Parathyroid adenoma (tissue), 2 donors: ENCODE measurements at regions not wholly inside any gene's neighbourhood (a gene's known extent, or its start where the extent isn't known, plus 50 kb on each side); places are given as distances from the start of the nearest gene placed in this dataset.

Experiments
- H2AFZ ChIP-seq: fragments of 300-600 bp; sonication (generic); one replicate; pipeline ENCODE4 v1.7.0; 2017; ENCODE audit warnings: antibody characterized with exemption, mild to moderate bottlenecking
- H3K27ac ChIP-seq: fragments of 300-600 bp; sonication (generic); one replicate; pipeline ENCODE4 v1.7.0; 2017
- H3K27me3 ChIP-seq: fragments of 300-600 bp; sonication (generic); one replicate; pipeline ENCODE4 v1.7.0; 2017; ENCODE audit warnings: low read length; ENCODE audit not compliant: control insufficient read depth, insufficient read depth
- H3K36me3 ChIP-seq: fragments of 300-600 bp; sonication (generic); one replicate; pipeline ENCODE4 v1.7.0; 2017; ENCODE audit warnings: low read length; ENCODE audit not compliant: control insufficient read depth, insufficient read depth
- H3K4me1 ChIP-seq: fragments of 300-600 bp; sonication (generic); one replicate; pipeline ENCODE4 v1.7.0; 2017; ENCODE audit warnings: control low read depth
- H3K4me2 ChIP-seq: fragments of 300-600 bp; sonication (generic); one replicate; pipeline ENCODE4 v1.7.0; 2017; ENCODE audit warnings: low read length
- H3K4me3 ChIP-seq: fragments of 300-600 bp; sonication (generic); one replicate; pipeline ENCODE4 v1.7.0; 2017; ENCODE audit warnings: low read depth, low read length
- H3K79me2 ChIP-seq: fragments of 300-600 bp; sonication (generic); one replicate; pipeline ENCODE4 v1.7.0; 2017; ENCODE audit warnings: control low read depth
- H3K9ac ChIP-seq: fragments of 300-600 bp; sonication (generic); one replicate; pipeline ENCODE4 v1.7.0; 2017; ENCODE audit warnings: mild to moderate bottlenecking
- H3K9me3 ChIP-seq: fragments of 300-600 bp; sonication (generic); one replicate; pipeline ENCODE4 v1.7.0; 2017; ENCODE audit warnings: low read length; ENCODE audit not compliant: control insufficient read depth
- TF ChIP-seq, protein P1 (sequence below): fragments of 300-600 bp; sonication (generic); IDR thresholded peaks from one replicate; pipeline ENCODE4 v1.7.0; 2017; ENCODE audit warnings: antibody characterized with exemption, mild to moderate bottlenecking
- donor health status: primary hyperparathyroidism.

DNA sequence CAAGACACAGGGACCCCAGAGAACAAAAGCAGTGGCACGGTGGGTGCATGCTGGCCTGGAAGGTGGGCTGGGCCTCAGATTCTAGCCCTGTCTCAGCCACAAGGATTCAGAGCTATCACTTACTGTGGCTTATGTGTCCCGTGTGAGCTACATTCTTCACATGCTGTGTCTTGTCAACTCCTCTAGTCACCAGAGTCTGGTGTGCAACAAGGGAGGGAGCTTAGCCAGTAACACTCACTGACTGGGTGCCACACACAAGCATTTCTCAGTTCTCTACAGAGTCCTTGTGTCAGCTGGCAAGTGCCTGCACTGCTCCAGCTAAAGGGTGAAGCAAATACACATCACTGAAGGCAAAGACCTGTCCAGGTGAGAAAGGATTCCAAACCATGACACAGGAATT lies 186.9 kb upstream of the CDYL start:
- Histone ChIP-seq H3K27me3 (no peaks in the 10 kb centered on the region), H3K79me2 (no peaks in the 10 kb centered on the region), H3K4me2 (no peak overlapping the region), H3K4me1 (no peaks in the 10 kb centered on the region), H3K9me3 (no peaks in the 10 kb centered on the region), H3K4me3 (no peak overlapping the region), H3K27ac (no peak overlapping the region), H3K36me3 (no peaks in the 10 kb centered on the region), H3K9ac (no peak overlapping the region), H2AFZ (no peak overlapping the region)
- TF ChIP-seq, protein P1, sequence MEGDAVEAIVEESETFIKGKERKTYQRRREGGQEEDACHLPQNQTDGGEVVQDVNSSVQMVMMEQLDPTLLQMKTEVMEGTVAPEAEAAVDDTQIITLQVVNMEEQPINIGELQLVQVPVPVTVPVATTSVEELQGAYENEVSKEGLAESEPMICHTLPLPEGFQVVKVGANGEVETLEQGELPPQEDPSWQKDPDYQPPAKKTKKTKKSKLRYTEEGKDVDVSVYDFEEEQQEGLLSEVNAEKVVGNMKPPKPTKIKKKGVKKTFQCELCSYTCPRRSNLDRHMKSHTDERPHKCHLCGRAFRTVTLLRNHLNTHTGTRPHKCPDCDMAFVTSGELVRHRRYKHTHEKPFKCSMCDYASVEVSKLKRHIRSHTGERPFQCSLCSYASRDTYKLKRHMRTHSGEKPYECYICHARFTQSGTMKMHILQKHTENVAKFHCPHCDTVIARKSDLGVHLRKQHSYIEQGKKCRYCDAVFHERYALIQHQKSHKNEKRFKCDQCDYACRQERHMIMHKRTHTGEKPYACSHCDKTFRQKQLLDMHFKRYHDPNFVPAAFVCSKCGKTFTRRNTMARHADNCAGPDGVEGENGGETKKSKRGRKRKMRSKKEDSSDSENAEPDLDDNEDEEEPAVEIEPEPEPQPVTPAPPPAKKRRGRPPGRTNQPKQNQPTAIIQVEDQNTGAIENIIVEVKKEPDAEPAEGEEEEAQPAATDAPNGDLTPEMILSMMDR: no peak

DNA sequence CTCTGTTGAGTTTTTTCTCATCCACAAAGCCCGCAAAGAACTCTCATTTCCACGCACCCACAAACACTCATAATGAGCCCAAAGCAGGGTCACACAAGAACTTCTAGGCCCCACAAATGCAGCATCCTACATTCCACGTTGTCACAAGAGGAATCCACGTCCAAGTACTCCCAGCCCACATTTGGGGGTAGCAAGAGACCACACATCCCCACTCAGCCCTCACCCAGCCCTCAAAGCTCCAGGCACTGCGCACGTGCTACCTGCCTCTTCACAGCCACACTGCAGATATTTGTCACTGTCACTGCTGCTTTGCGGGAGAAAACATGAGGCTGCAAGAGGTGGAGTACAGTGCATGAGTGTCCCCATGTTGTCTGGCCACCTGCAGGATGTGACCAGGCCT lies 187.6 kb upstream of the CDYL start:
- Histone ChIP-seq H3K4me1 (no peaks in the 10 kb centered on the region), H3K36me3 (no peaks in the 10 kb centered on the region), H3K9ac (no peak overlapping the region), H3K4me3 (no peak overlapping the region), H3K9me3 (no peaks in the 10 kb centered on the region), H3K27ac (no peak overlapping the region), H3K4me2 (no peak overlapping the region), H3K27me3 (no peaks in the 10 kb centered on the region), H3K79me2 (no peaks in the 10 kb centered on the region), H2AFZ (no peak overlapping the region)
- TF ChIP-seq, protein P1: no peak

DNA sequence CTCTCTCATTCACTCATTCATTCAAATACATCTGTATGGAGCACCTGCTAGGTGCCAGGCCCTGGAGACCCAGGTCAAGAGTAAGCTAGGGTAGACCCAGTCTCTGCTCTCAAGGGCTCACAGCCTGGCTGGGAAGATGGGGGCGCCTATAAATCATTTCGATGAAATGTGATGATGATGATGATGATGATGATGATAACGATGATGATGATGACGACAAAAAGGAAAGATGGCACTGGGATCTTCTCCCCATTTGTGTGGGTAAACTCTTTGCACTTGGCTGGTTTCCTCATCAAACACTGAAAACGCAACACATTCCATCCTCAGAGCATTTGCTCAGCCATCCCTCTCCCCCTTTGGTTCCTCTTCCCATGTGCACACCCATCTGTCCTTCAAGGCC lies 188.0 kb upstream of the CDYL start:
- Histone ChIP-seq H2AFZ (no peak overlapping the region), H3K79me2 (no peaks in the 10 kb centered on the region), H3K9me3 (no peaks in the 10 kb centered on the region), H3K4me1 (no peaks in the 10 kb centered on the region), H3K36me3 (no peaks in the 10 kb centered on the region), H3K9ac (no peak overlapping the region), H3K27ac (no peak overlapping the region), H3K27me3 (no peaks in the 10 kb centered on the region), H3K4me2 (no peak overlapping the region), H3K4me3 (no peak overlapping the region)
- TF ChIP-seq, protein P1: no peak

GRCh38 chr6:4587171-4587570 lies 189.0 kb upstream of the CDYL start:
- H3K36me3 ChIP-seq: no peaks in the 10 kb centered on the region
- H3K27ac ChIP-seq: no peak overlapping the region
- H3K4me2 ChIP-seq: no peak overlapping the region
- no peaks in the 10 kb centered on the region for H3K9me3 ChIP-seq
- H3K9ac ChIP-seq: no peak overlapping the region
- no peaks in the 10 kb centered on the region for H3K27me3 ChIP-seq
- TF ChIP-seq, protein P1: no peak
- H2AFZ ChIP-seq: no peak overlapping the region
- H3K79me2 ChIP-seq: no peaks in the 10 kb centered on the region
- H3K4me3 ChIP-seq: no peak overlapping the region
- H3K4me1 ChIP-seq: no peaks in the 10 kb centered on the region

DNA sequence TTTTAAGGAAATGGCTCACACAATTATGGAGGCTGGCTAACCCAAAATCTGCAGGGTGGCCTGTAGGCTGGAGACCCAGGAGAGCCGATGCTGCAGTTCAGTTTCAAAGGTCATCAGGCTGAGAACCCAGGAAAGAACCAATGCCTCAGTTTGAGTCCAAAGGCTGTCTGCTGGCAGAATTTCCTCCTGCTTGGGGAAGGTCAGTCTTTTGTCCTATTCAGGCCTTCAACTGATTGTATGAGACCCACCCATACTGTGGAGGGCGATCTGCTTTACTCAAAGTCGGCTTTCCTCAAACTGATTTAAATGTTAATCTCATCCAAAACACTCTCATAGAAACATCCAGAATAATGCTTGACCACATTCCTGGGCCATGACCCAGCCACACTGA lies 189.7 kb upstream of the CDYL start:
- Histone ChIP-seq H3K9me3 (no peaks in the 10 kb centered on the region), H2AFZ (no peak overlapping the region)
- TF ChIP-seq, protein P1: no peak

More for the DNA sequence above, 189.7 kb upstream of the CDYL start:
- no peaks in the 10 kb centered on the region for H3K27me3 ChIP-seq
- no peak overlapping the region for H3K9ac ChIP-seq
- no peak overlapping the region for H3K27ac ChIP-seq
- no peak overlapping the region for H3K4me2 ChIP-seq
- no peaks in the 10 kb centered on the region for H3K4me1 ChIP-seq
- no peaks in the 10 kb centered on the region for H3K79me2 ChIP-seq
- no peak overlapping the region for H3K4me3 ChIP-seq
- no peaks in the 10 kb centered on the region for H3K36me3 ChIP-seq
